HG02678 (cell line): ENCODE measurements at regions not wholly inside any gene's neighbourhood (a gene's known extent, or its start where the extent isn't known, plus 50 kb on each side); places are given as distances from the start of the nearest gene placed in this dataset.
"Not testable (repeated sequence)": the region's sequence is repeated elsewhere in the genome, so short reads cannot be mapped to it uniquely, and the experiment has no call there.

Source experiments
- ATAC-seq: cut with Tn5 transposase; IDR thresholded peaks from one replicate; pipeline ENCODE4 v1.9.1; 2021; ENCODE audit warnings: mild to moderate bottlenecking, moderate library complexity; ENCODE audit not compliant: unreplicated experiment

- no peak for ATAC-seq
Observed at GRCh38 chr4:133379681-133380438, 230.8 kb downstream of the PCDH10 start.

GRCh38 chr4:133377286-133377685 lies 228.2 kb downstream of the PCDH10 start:
- no peak for ATAC-seq

DNA sequence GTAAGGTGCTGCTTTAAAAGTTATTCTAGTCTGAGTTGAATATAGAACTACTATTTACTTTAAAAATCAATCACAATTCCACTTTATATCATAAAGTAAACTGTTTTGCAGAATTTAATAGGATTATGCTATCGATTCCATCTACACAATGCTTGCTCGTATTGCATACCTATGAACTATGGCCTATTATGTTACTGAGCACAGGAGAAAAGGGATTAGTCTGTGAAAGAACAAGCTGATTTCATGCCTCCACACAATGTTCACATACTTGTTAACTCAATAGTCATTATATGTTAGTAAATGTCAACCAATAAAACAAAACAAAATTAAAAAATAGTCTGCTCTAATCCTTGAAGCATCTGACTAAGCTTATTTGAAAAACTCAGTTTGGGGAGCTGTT lies 223.6 kb downstream of the PCDH10 start:
- ATAC-seq, result no peak

DNA sequence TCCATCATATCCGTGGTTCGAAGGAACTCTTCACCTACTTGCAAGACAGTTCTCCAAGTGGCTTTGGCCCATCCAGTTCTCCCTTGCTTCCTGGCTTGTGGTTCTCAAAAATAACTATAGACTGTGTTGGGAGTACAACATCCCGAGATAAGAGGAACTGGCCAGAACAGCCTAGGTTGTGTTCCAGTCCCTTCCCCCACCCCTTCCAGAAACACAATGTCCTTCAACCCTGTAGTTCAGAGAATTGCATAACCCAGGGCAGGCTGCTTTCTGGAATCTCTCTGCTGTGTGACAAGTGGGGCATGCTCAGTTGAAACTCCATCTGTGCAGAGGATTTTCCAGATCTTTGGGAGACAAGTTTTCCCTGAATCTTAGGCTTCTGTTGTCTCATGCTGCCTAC lies 206.5 kb downstream of the PCDH10 start:
- no peak for ATAC-seq

GRCh38 chr4:133347409-133347808 lies 198.3 kb downstream of the PCDH10 start:
- ATAC-seq, result no peak

DNA sequence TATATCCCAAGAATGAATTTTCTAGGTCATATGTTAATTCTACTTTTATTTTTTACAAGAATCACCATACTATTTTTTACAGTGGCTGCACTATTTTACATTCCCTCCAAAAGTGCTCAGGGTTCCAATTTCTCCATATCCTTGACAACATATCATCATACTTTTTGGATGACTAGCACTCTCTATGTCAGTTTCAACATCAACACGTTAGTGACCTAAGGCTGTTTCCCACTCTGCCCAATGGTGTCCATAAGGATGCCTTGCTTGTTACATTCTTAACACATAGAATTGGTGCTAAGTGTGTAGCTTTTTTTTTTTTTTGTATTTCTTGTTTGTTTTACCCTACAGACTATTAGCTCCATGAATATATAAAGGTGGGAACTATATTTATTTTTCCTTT lies 175.4 kb downstream of the PCDH10 start:
- ATAC-seq, result no peak

- ATAC-seq, result no peak
Observed at GRCh38 chr4:133323670-133324069, 174.6 kb downstream of the PCDH10 start.

GRCh38 chr4:133320576-133321170 lies 171.6 kb downstream of the PCDH10 start:
- ATAC-seq, result peak; percentile 74

GRCh38 chr4:133316909-133317308 lies 167.8 kb downstream of the PCDH10 start:
- ATAC-seq, result no peak

GRCh38 chr4:133314991-133315390 lies 165.9 kb downstream of the PCDH10 start:
- no peak for ATAC-seq

GRCh38 chr4:133287396-133287795 lies 138.3 kb downstream of the PCDH10 start:
- ATAC-seq, result no peak

- ATAC-seq, result no peak
Observed at GRCh38 chr4:133278591-133278990, 129.5 kb downstream of the PCDH10 start.

- ATAC-seq, result not testable (repeated sequence)
Observed at GRCh38 chr4:133277940-133278339, 128.8 kb downstream of the PCDH10 start.

DNA sequence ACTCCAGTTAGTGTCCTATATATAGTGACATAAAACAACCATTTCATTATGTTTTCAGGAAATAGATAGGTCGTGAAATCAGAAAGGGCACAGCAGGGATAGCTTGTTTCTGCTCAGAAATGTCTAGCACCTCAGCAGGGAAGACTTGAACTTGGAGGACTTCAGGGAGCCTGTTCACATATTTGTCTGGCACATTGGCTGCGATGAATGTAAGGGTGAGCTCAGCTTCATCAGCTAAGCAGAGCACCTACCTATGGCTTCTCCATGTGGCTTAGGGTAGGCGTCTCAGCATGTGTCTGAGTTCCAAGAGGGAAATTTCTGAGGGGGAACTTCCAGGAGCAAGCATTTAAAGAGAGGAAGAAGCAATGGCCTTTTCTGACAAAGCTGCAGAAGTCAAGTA lies 126.2 kb downstream of the PCDH10 start:
- ATAC-seq, result no peak

- ATAC-seq, result no peak
Observed at GRCh38 chr4:133273401-133273800, 124.3 kb downstream of the PCDH10 start.

DNA sequence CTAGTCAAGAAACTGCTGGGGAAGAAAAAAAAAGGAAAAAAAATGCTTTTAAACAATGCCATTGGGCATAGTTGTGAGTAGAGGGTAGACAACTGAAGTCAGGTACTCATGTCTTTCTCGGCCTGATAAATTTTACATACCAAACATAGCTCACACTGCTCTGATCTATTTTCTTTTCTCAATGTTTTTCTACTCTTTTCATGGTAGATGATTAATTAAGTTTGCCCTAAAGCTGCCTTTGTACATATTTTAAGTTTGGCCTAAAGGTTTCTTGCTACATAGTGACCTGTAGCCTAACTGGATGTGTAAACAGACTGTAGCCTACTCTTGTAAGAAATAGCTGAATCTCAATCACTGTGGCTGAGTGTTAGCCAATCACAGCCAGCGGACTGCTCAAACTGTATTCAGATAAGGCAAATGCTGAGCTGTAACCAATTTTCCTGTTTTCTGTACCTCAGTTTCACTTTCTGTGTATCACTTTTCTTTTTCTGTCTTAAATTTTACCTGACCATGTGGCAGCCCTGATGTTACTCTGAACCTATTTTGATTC lies 121.0 kb downstream of the PCDH10 start:
- no peak for ATAC-seq

- ATAC-seq, result no peak
Observed at GRCh38 chr4:133268205-133268604, 119.1 kb downstream of the PCDH10 start.

GRCh38 chr4:133267506-133267905 lies 118.4 kb downstream of the PCDH10 start:
- not testable (repeated sequence) for ATAC-seq

GRCh38 chr4:133266966-133267365 lies 117.9 kb downstream of the PCDH10 start:
- ATAC-seq, result not testable (repeated sequence)

- ATAC-seq, result not testable (repeated sequence)
Observed at GRCh38 chr4:133264251-133264650, 115.2 kb downstream of the PCDH10 start.

DNA sequence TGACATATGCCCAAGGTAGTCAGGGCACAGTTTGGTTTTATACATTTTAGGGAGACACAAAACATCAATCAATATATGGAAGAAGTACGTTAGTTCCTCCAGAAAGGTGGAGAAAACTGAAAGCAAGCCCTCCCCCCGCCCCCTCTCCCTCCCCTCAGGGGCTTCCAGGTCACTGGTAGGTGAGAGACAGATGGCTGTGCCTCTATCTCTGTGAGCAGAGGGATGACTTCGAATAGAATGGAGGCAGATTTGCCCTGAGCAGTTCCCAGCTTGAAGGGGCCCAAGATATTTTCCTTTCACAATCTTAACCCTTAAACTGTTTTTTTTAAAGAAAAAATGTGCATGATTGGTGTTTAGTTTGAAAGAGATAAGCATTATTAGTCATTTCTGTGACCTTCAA lies 114.0 kb downstream of the PCDH10 start:
- ATAC-seq, result no peak

- ATAC-seq, result no peak
Observed at GRCh38 chr4:133247861-133248260, 98.8 kb downstream of the PCDH10 start.
